CD4-positive, alpha-beta T cell treated with Interleukin-12 subunit alpha and Interleukin-12 subunit beta, for 1 hour (primary cell): ENCODE measurements at regions not wholly inside any gene's neighbourhood (a gene's known extent, or its start where the extent isn't known, plus 50 kb on each side); places are given as distances from the start of the nearest gene placed in this dataset.
"Not testable (repeated sequence)": the region's sequence is repeated elsewhere in the genome, so short reads cannot be mapped to it uniquely, and the experiment has no call there.

ENCODE experiments used
- DNase-seq: peaks from one replicate; pipeline ENCODE4 v3.0.0-alpha.2; 2020

- DNase-seq = no peak
Observed at GRCh38 chr14:104252256-104253215, 114.1 kb downstream of the KIF26A start.

GRCh38 chr14:104253223-104253822 lies 114.9 kb downstream of the KIF26A start:
- no peak for DNase-seq

GRCh38 chr14:104253901-104254353 lies 115.5 kb downstream of the KIF26A start:
- no peak for DNase-seq

GRCh38 chr14:104254735-104255400 lies 116.5 kb downstream of the KIF26A start:
- DNase-seq = no peak

- DNase-seq = no peak
Observed at GRCh38 chr14:104256025-104256424, 117.6 kb downstream of the KIF26A start.

GRCh38 chr14:104262515-104263514 lies 124.4 kb downstream of the KIF26A start:
- no peak for DNase-seq

- no peak for DNase-seq
Observed at GRCh38 chr14:104263675-104264358, 125.4 kb downstream of the KIF26A start.

- no peak for DNase-seq
Observed at GRCh38 chr14:104264495-104265265, 126.3 kb downstream of the KIF26A start.

GRCh38 chr14:104265918-104266630 lies 127.7 kb downstream of the KIF26A start:
- no peak for DNase-seq

- no peak for DNase-seq
Observed at GRCh38 chr14:104266631-104267575, 128.5 kb downstream of the KIF26A start.

- DNase-seq = no peak
Observed at GRCh38 chr14:104267895-104268294, 129.5 kb downstream of the KIF26A start.

- DNase-seq = no peak
Observed at GRCh38 chr14:104268295-104268694, 129.9 kb downstream of the KIF26A start.

- no peak for DNase-seq
Observed at GRCh38 chr14:104268725-104269436, 130.5 kb downstream of the KIF26A start.

- not testable (repeated sequence) for DNase-seq
Observed at GRCh38 chr14:104269511-104270241, 131.3 kb downstream of the KIF26A start.

- no peak for DNase-seq
Observed at GRCh38 chr14:104271391-104271790, 133.0 kb downstream of the KIF26A start.

GRCh38 chr14:104274806-104275205 lies 136.4 kb downstream of the KIF26A start:
- no peak for DNase-seq

GRCh38 chr14:104277416-104278213 lies 139.2 kb downstream of the KIF26A start:
- no peak for DNase-seq
